ENCODE measurements at regions not wholly inside any gene's neighbourhood (a gene's known extent, or its start where the extent isn't known, plus 50 kb on each side); places are given as distances from the start of the nearest gene placed in this dataset.
"Not testable (repeated sequence)": the region's sequence is repeated elsewhere in the genome, so short reads cannot be mapped to it uniquely, and the experiment has no call there.

GRCh38 chr22:11616811-11617210, 3911.2 kb upstream of the OR11H1 start:
- Histone ChIP-seq H3K27ac (ENCODE audit: low read depth in 2 of 2, low read length in 2 of 2) (no peak overlapping the region), H3K27me3 (ENCODE audit: control insufficient read depth in 2 of 2, insufficient read depth in 2 of 2, low read length in 2 of 2) (no peaks in the 10 kb centered on the region), H3K4me1 (ENCODE audit: control insufficient read depth in 2 of 2, insufficient read depth in 2 of 2, low read length in 2 of 2) (no peaks in the 10 kb centered on the region), H3K9me3 (ENCODE audit: control insufficient read depth in 2 of 2, low read length in 2 of 2) (peaks cover 13 to 18% of the 10 kb centered on the region in 2 donors), H3K4me3 (ENCODE audit: low read length in 2 of 2) (no peak overlapping the region), H3K9ac (ENCODE audit: low read depth in 1 of 2, low read length in 2 of 2) (no peak overlapping the region), H3K36me3 (ENCODE audit: control insufficient read depth in 2 of 2, insufficient read depth in 2 of 2, low read length in 2 of 2) (no peaks in the 10 kb centered on the region)

- not testable (repeated sequence) for H3K27ac ChIP-seq (ENCODE audit: low read depth in 2 of 2, low read length in 2 of 2); H3K36me3 ChIP-seq (ENCODE audit: control insufficient read depth in 2 of 2, insufficient read depth in 2 of 2, low read length in 2 of 2); H3K27me3 ChIP-seq (ENCODE audit: control insufficient read depth in 2 of 2, insufficient read depth in 2 of 2, low read length in 2 of 2); H3K4me1 ChIP-seq (ENCODE audit: control insufficient read depth in 2 of 2, insufficient read depth in 2 of 2, low read length in 2 of 2); H3K9ac ChIP-seq (ENCODE audit: low read depth in 1 of 2, low read length in 2 of 2); H3K4me3 ChIP-seq (ENCODE audit: low read length in 2 of 2)
- peaks cover 10 to 13% of the 10 kb centered on the region in 2 donors for H3K9me3 ChIP-seq (ENCODE audit: control insufficient read depth in 2 of 2, low read length in 2 of 2)
These were observed 3909.7 kb upstream of the OR11H1 start for GRCh38 chr22:11618322-11618662.

- not testable (repeated sequence) for H3K27ac ChIP-seq (ENCODE audit: low read depth in 2 of 2, low read length in 2 of 2)
These were observed 3909.3 kb upstream of the OR11H1 start for GRCh38 chr22:11618688-11619087.

GRCh38 chr22:11620921-11621762, 3906.8 kb upstream of the OR11H1 start:
- not testable (repeated sequence) for H3K9ac ChIP-seq (ENCODE audit: low read depth in 1 of 2, low read length in 2 of 2); H3K27ac ChIP-seq (ENCODE audit: low read depth in 2 of 2, low read length in 2 of 2); H3K4me1 ChIP-seq (ENCODE audit: control insufficient read depth in 2 of 2, insufficient read depth in 2 of 2, low read length in 2 of 2); H3K36me3 ChIP-seq (ENCODE audit: control insufficient read depth in 2 of 2, insufficient read depth in 2 of 2, low read length in 2 of 2); H3K27me3 ChIP-seq (ENCODE audit: control insufficient read depth in 2 of 2, insufficient read depth in 2 of 2, low read length in 2 of 2); H3K4me3 ChIP-seq (ENCODE audit: low read length in 2 of 2)
- peaks cover 8 to 12% of the 10 kb centered on the region in 2 donors for H3K9me3 ChIP-seq (ENCODE audit: control insufficient read depth in 2 of 2, low read length in 2 of 2)

More at GRCh38 chr22:11618688-11619087, 3909.3 kb upstream of the OR11H1 start:
- not testable (repeated sequence) for H3K4me1 ChIP-seq (ENCODE audit: control insufficient read depth in 2 of 2, insufficient read depth in 2 of 2, low read length in 2 of 2); H3K27me3 ChIP-seq (ENCODE audit: control insufficient read depth in 2 of 2, insufficient read depth in 2 of 2, low read length in 2 of 2); H3K4me3 ChIP-seq (ENCODE audit: low read length in 2 of 2); H3K36me3 ChIP-seq (ENCODE audit: control insufficient read depth in 2 of 2, insufficient read depth in 2 of 2, low read length in 2 of 2); H3K9ac ChIP-seq (ENCODE audit: low read depth in 1 of 2, low read length in 2 of 2)
- H3K9me3 ChIP-seq (ENCODE audit: control insufficient read depth in 2 of 2, low read length in 2 of 2) = peaks cover 10 to 15% of the 10 kb centered on the region in 2 donors

- not testable (repeated sequence) for H3K27me3 ChIP-seq (ENCODE audit: control insufficient read depth in 2 of 2, insufficient read depth in 2 of 2, low read length in 2 of 2); H3K36me3 ChIP-seq (ENCODE audit: control insufficient read depth in 2 of 2, insufficient read depth in 2 of 2, low read length in 2 of 2); H3K4me1 ChIP-seq (ENCODE audit: control insufficient read depth in 2 of 2, insufficient read depth in 2 of 2, low read length in 2 of 2); H3K4me3 ChIP-seq (ENCODE audit: low read length in 2 of 2); H3K9ac ChIP-seq (ENCODE audit: low read depth in 1 of 2, low read length in 2 of 2); H3K27ac ChIP-seq (ENCODE audit: low read depth in 2 of 2, low read length in 2 of 2)
- H3K9me3 ChIP-seq (ENCODE audit: control insufficient read depth in 2 of 2, low read length in 2 of 2) = peaks cover 9 to 15% of the 10 kb centered on the region in 2 donors
These were observed 3905.2 kb upstream of the OR11H1 start for GRCh38 chr22:11622774-11623173.

- not testable (repeated sequence) for H3K27me3 ChIP-seq (ENCODE audit: control insufficient read depth in 2 of 2, insufficient read depth in 2 of 2, low read length in 2 of 2); H3K4me3 ChIP-seq (ENCODE audit: low read length in 2 of 2); H3K27ac ChIP-seq (ENCODE audit: low read depth in 2 of 2, low read length in 2 of 2); H3K4me1 ChIP-seq (ENCODE audit: control insufficient read depth in 2 of 2, insufficient read depth in 2 of 2, low read length in 2 of 2); H3K9ac ChIP-seq (ENCODE audit: low read depth in 1 of 2, low read length in 2 of 2); H3K36me3 ChIP-seq (ENCODE audit: control insufficient read depth in 2 of 2, insufficient read depth in 2 of 2, low read length in 2 of 2)
- H3K9me3 ChIP-seq (ENCODE audit: control insufficient read depth in 2 of 2, low read length in 2 of 2) = peaks cover 17 to 18% of the 10 kb centered on the region in 2 donors
These were observed 3902.1 kb upstream of the OR11H1 start for GRCh38 chr22:11625711-11626421.

- H3K27ac ChIP-seq (ENCODE audit: low read depth in 2 of 2, low read length in 2 of 2) = no peak overlapping the region
- peaks cover 18 to 19% of the 10 kb centered on the region in 2 donors for H3K9me3 ChIP-seq (ENCODE audit: control insufficient read depth in 2 of 2, low read length in 2 of 2)
- H3K4me1 ChIP-seq (ENCODE audit: control insufficient read depth in 2 of 2, insufficient read depth in 2 of 2, low read length in 2 of 2) = no peaks in the 10 kb centered on the region
- H3K9ac ChIP-seq (ENCODE audit: low read depth in 1 of 2, low read length in 2 of 2) = no peak overlapping the region
- H3K36me3 ChIP-seq (ENCODE audit: control insufficient read depth in 2 of 2, insufficient read depth in 2 of 2, low read length in 2 of 2) = no peaks in the 10 kb centered on the region
- H3K27me3 ChIP-seq (ENCODE audit: control insufficient read depth in 2 of 2, insufficient read depth in 2 of 2, low read length in 2 of 2) = no peaks in the 10 kb centered on the region
- H3K4me3 ChIP-seq (ENCODE audit: low read length in 2 of 2) = no peak overlapping the region
These were observed 3901.6 kb upstream of the OR11H1 start for GRCh38 chr22:11626422-11626773.

GRCh38 chr22:11627036-11627435, 3901.0 kb upstream of the OR11H1 start:
- H3K27me3 ChIP-seq (ENCODE audit: control insufficient read depth in 2 of 2, insufficient read depth in 2 of 2, low read length in 2 of 2); H3K4me3 ChIP-seq (ENCODE audit: low read length in 2 of 2); H3K27ac ChIP-seq (ENCODE audit: low read depth in 2 of 2, low read length in 2 of 2); H3K9ac ChIP-seq (ENCODE audit: low read depth in 1 of 2, low read length in 2 of 2); H3K36me3 ChIP-seq (ENCODE audit: control insufficient read depth in 2 of 2, insufficient read depth in 2 of 2, low read length in 2 of 2); H3K4me1 ChIP-seq (ENCODE audit: control insufficient read depth in 2 of 2, insufficient read depth in 2 of 2, low read length in 2 of 2): not testable (repeated sequence)
- H3K9me3 ChIP-seq (ENCODE audit: control insufficient read depth in 2 of 2, low read length in 2 of 2) = peaks cover 13 to 19% of the 10 kb centered on the region in 2 donors

- Histone ChIP-seq H3K4me1 (ENCODE audit: control insufficient read depth in 2 of 2, insufficient read depth in 2 of 2, low read length in 2 of 2) (no peaks in the 10 kb centered on the region), H3K9ac (ENCODE audit: low read depth in 1 of 2, low read length in 2 of 2) (no peak overlapping the region), H3K27ac (ENCODE audit: low read depth in 2 of 2, low read length in 2 of 2) (no peak overlapping the region), H3K9me3 (ENCODE audit: control insufficient read depth in 2 of 2, low read length in 2 of 2) (peaks cover 13 to 19% of the 10 kb centered on the region in 2 donors), H3K27me3 (ENCODE audit: control insufficient read depth in 2 of 2, insufficient read depth in 2 of 2, low read length in 2 of 2) (no peaks in the 10 kb centered on the region), H3K36me3 (ENCODE audit: control insufficient read depth in 2 of 2, insufficient read depth in 2 of 2, low read length in 2 of 2) (no peaks in the 10 kb centered on the region), H3K4me3 (ENCODE audit: low read length in 2 of 2) (no peak overlapping the region)
These were observed 3900.6 kb upstream of the OR11H1 start for GRCh38 chr22:11627436-11627797.

- Histone ChIP-seq H3K9me3 (ENCODE audit: control insufficient read depth in 2 of 2, low read length in 2 of 2) (peaks cover 13 to 19% of the 10 kb centered on the region in 2 donors), H3K27me3 (ENCODE audit: control insufficient read depth in 2 of 2, insufficient read depth in 2 of 2, low read length in 2 of 2) (no peaks in the 10 kb centered on the region), H3K9ac (ENCODE audit: low read depth in 1 of 2, low read length in 2 of 2) (no peak overlapping the region), H3K4me3 (ENCODE audit: low read length in 2 of 2) (peak overlapping the region in 1 of 2 donors; percentile 24), H3K4me1 (ENCODE audit: control insufficient read depth in 2 of 2, insufficient read depth in 2 of 2, low read length in 2 of 2) (no peaks in the 10 kb centered on the region), H3K27ac (ENCODE audit: low read depth in 2 of 2, low read length in 2 of 2) (no peak overlapping the region), H3K36me3 (ENCODE audit: control insufficient read depth in 2 of 2, insufficient read depth in 2 of 2, low read length in 2 of 2) (no peaks in the 10 kb centered on the region)
These were observed 3900.0 kb upstream of the OR11H1 start for GRCh38 chr22:11627798-11628650.
